ENCODE measurements at regions not wholly inside any gene's neighbourhood (a gene's known extent, or its start where the extent isn't known, plus 50 kb on each side); places are given as distances from the start of the nearest gene placed in this dataset.

DNA sequence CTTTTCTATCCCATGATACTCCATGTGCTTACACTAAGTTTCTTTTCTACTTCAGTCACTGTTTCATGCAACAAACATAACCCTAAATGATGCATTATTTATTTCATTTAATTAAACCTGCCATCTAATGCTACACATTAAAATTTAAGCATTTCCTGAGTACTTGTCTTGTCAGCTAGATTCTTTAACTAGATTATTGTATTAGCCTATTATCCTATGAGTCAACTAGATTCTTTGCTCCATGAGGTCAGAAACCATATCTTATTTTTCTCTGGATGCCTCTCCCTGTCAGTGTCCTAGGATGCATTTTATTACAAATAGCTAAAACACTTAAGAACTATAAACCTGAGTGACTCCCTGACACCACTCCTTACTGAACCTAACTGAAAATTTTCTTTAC is 652.4 kb downstream of the SLC4A3 start:
- H3K4me3 ChIP-seq = no peak overlapping the region
- peaks cover 0 to 3% (median 0%) of the 10 kb centered on the region in 3 donors for H3K27me3 ChIP-seq
- intact Hi-C loops (cut with DNase I; ENCODE audit: low total_unique reads) = no loop called here

DNA sequence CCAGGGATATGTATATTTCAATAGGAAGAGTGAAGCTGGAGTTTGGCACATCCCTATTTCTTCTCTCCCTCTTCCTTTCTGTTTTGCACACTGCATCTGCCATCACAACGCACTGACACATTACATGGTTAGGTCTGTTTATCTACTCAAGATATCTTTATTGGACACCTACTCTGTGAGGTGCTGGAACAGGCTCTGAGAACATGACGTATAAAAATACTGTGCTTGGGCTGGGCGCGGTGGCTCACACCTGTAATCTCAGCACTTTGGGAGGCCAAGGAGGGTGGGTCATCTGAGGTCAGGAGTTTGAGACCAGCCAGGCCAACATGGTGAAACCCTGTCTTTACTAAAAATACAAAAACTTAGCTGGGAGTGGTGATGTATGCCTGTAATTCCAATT is 653.3 kb downstream of the SLC4A3 start:
- no peak for DNase-seq
- TF ChIP-seq EP300 (IDR thresholded peaks at IDR 0.05) = no peak
- no peak for TF ChIP-seq CTCF (IDR thresholded peaks at IDR 0.05)
- no peak for TF ChIP-seq POLR2AphosphoS5 (IDR thresholded peaks at IDR 0.05)
- H3K36me3 ChIP-seq = no peaks in the 10 kb centered on the region
- intact Hi-C loops (cut with DNase I; ENCODE audit: low total_unique reads) = no loop called here
- no peaks in the 10 kb centered on the region for H3K27me3 ChIP-seq
- H3K27ac ChIP-seq = no peak overlapping the region
- peaks cover 8 to 30% (median 18%) of the 10 kb centered on the region in 4 donors for H3K4me1 ChIP-seq
- no peak overlapping the region for H3K4me3 ChIP-seq
- no peaks in the 10 kb centered on the region for H3K9me3 ChIP-seq
- 72 to 90% (median 84%) methylated on average over 4 of the region's 4 CpGs for WGBS, 5 donors

More for the DNA sequence above, 652.4 kb downstream of the SLC4A3 start:
- no peak for DNase-seq
- TF ChIP-seq POLR2A (IDR thresholded peaks at IDR 0.05) = no peak
- no peak for TF ChIP-seq POLR2AphosphoS5 (IDR thresholded peaks at IDR 0.05)
- TF ChIP-seq CTCF (IDR thresholded peaks at IDR 0.05) = no peak
- no peak for TF ChIP-seq EP300 (IDR thresholded peaks at IDR 0.05)
- peaks cover 8 to 30% (median 18%) of the 10 kb centered on the region in 4 donors for H3K4me1 ChIP-seq
- H3K27ac ChIP-seq = no peak overlapping the region
- no peaks in the 10 kb centered on the region for H3K9me3 ChIP-seq
- no peaks in the 10 kb centered on the region for H3K36me3 ChIP-seq

DNA sequence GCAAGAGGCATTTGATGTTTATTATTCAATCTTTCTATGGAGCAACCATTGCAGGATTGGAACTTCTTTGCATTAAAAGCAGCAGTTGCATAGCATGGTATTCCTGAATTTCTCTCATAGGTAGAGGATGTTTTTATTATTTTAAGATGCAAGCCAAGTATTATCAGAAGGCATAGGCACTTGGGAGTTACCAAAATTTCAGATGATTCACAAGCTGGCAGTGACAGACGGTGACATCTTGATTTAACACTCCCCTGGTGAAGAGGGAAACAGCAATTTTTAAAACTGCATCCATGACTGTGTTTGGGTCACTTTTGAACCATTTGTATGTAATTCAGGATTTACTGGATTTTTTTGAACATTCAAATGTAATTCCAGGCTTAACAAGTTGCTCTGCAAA is 654.3 kb downstream of the SLC4A3 start:
- Histone ChIP-seq H3K4me3 (no peak overlapping the region), H3K27me3 (no peaks in the 10 kb centered on the region), H3K27ac (no peak overlapping the region), H3K36me3 (no peaks in the 10 kb centered on the region), H3K4me1 (peaks cover 4 to 22% (median 14%) of the 10 kb centered on the region in 4 donors), H3K9me3 (no peaks in the 10 kb centered on the region)
- no peak for TF ChIP-seq POLR2AphosphoS5 (IDR thresholded peaks at IDR 0.05)
- TF ChIP-seq CTCF (IDR thresholded peaks at IDR 0.05) = no peak
- no peak for TF ChIP-seq EP300 (IDR thresholded peaks at IDR 0.05)
- no peak for TF ChIP-seq POLR2A (IDR thresholded peaks at IDR 0.05)
- intact Hi-C loops (cut with DNase I; ENCODE audit: low total_unique reads) = no loop called here
- 67 to 95% (median 89%) methylated on average over 1 of the region's 1 CpG for WGBS, 5 donors
- no peak for DNase-seq

GRCh38 chr2:220282236-220282635 is 654.8 kb downstream of the SLC4A3 start:
- Histone ChIP-seq H3K27me3 (no peaks in the 10 kb centered on the region), H3K36me3 (no peaks in the 10 kb centered on the region), H3K27ac (no peak overlapping the region), H3K9me3 (no peaks in the 10 kb centered on the region), H3K4me3 (no peak overlapping the region), H3K4me1 (peaks cover 0 to 18% (median 10%) of the 10 kb centered on the region in 4 donors)
- intact Hi-C loops (cut with DNase I; ENCODE audit: low total_unique reads) = no loop called here
- no peak for DNase-seq
- TF ChIP-seq POLR2AphosphoS5 (IDR thresholded peaks at IDR 0.05) (no peak), POLR2A (IDR thresholded peaks at IDR 0.05) (no peak), EP300 (IDR thresholded peaks at IDR 0.05) (no peak), CTCF (IDR thresholded peaks at IDR 0.05) (no peak)
- WGBS, 5 donors = 46 to 72% (median 58%) methylated on average over 3 of the region's 3 CpGs
